GM12873 (cell line): ENCODE measurements at regions not wholly inside any gene's neighbourhood (a gene's known extent, or its start where the extent isn't known, plus 50 kb on each side); places are given as distances from the start of the nearest gene placed in this dataset.

Experiments used
- CTCF ChIP-seq: IDR thresholded peaks from 2 replicates; pipeline ENCODE4 v1.5.1; 2012; ENCODE audit warnings: low read depth, mild to moderate bottlenecking, moderate library complexity, low read length, control low read depth; ENCODE audit not compliant: insufficient read depth; ENCODE audit errors: missing control alignments

- TF ChIP-seq CTCF, result no peak
Measured at GRCh38 chr16:13372421-13372820, 471.0 kb downstream of the SHISA9 start.

- no peak for TF ChIP-seq CTCF
Measured at GRCh38 chr16:13376174-13376573, 474.8 kb downstream of the SHISA9 start.

- TF ChIP-seq CTCF, result no peak
Measured at GRCh38 chr16:13377143-13377542, 475.7 kb downstream of the SHISA9 start.

GRCh38 chr16:13378151-13378550 is 476.8 kb downstream of the SHISA9 start:
- TF ChIP-seq CTCF, result no peak

GRCh38 chr16:13379266-13379665 is 477.9 kb downstream of the SHISA9 start:
- TF ChIP-seq CTCF, result no peak

GRCh38 chr16:13390093-13390985 is 488.9 kb downstream of the SHISA9 start:
- TF ChIP-seq CTCF, result no peak

- TF ChIP-seq CTCF, result no peak
Measured at GRCh38 chr16:13390986-13391305, 489.5 kb downstream of the SHISA9 start.
